SK-N-SH treated with all-trans-retinoic acid at 6 μM for 48 hours (cell line): ENCODE measurements at regions not wholly inside any gene's neighbourhood (a gene's known extent, or its start where the extent isn't known, plus 50 kb on each side); places are given as distances from the start of the nearest gene placed in this dataset.

Experiments used
- ATAC-seq: fragments of 200-7000 bp; cut with Tn5 transposase; 3 replicates; pipeline ENCODE4 v1.9.1; 2020; ENCODE audit warnings: mild to moderate bottlenecking, moderate library complexity
- BACH2 ChIP-seq: fragments of 250-450 bp; sonication (Bioruptor Pico); IDR thresholded peaks from 2 replicates; pipeline ENCODE4 v1.9.0; 2021; ENCODE audit warnings: mild to moderate bottlenecking, borderline replicate concordance
- CSDC2 ChIP-seq: fragments of 250-450 bp; sonication (Bioruptor Pico); IDR thresholded peaks from 2 replicates; pipeline ENCODE4 v1.5.0; 2020; ENCODE audit warnings: mild to moderate bottlenecking, moderate library complexity
- ESRRG ChIP-seq: fragments of 250-450 bp; sonication (Bioruptor Pico); IDR thresholded peaks from 2 replicates; pipeline ENCODE4 v1.6.1; 2021; ENCODE audit warnings: mild to moderate bottlenecking
- GLIS3 ChIP-seq: fragments of 250-450 bp; sonication (Bioruptor Pico); IDR thresholded peaks from 2 replicates; pipeline ENCODE4 v1.5.0; 2020; ENCODE audit warnings: mild to moderate bottlenecking, moderate library complexity
- ISL1 ChIP-seq: fragments of 250-450 bp; sonication (Bioruptor Pico); IDR thresholded peaks from 2 replicates; pipeline ENCODE4 v2.1.2; 2022; ENCODE audit warnings: mild to moderate bottlenecking, moderate library complexity
- OSR1 ChIP-seq: fragments of 250-450 bp; sonication (Bioruptor Pico); IDR thresholded peaks from 2 replicates; pipeline ENCODE4 v1.8.0; 2022; ENCODE audit warnings: moderate library complexity, mild to moderate bottlenecking, inconsistent platforms
- PPARA ChIP-seq: fragments of 250-450 bp; sonication (Bioruptor Pico); IDR thresholded peaks from 2 replicates; pipeline ENCODE4 v1.5.0; 2020; ENCODE audit warnings: mild to moderate bottlenecking, borderline replicate concordance
- RARB ChIP-seq: fragments of 250-450 bp; sonication (Bioruptor Pico); IDR thresholded peaks from 2 replicates; pipeline ENCODE4 v1.8.0; 2021; ENCODE audit warnings: mild to moderate bottlenecking, moderate library complexity
- SNAI2 ChIP-seq: fragments of 250-450 bp; sonication (Bioruptor Pico); IDR thresholded peaks from 2 replicates; pipeline ENCODE4 v1.5.0; 2020; ENCODE audit warnings: mild to moderate bottlenecking, moderate library complexity
- TCF4 ChIP-seq: fragments of 250-450 bp; sonication (Bioruptor Pico); IDR thresholded peaks from 2 replicates; pipeline ENCODE4 v1.8.0; 2021; ENCODE audit warnings: mild to moderate bottlenecking, moderate library complexity, borderline replicate concordance
- ZC3H10 ChIP-seq: fragments of 250-450 bp; sonication (Bioruptor Pico); IDR thresholded peaks from 2 replicates; pipeline ENCODE4 v1.5.1; 2021; ENCODE audit warnings: mild to moderate bottlenecking, moderate library complexity
- ZFP3 ChIP-seq: fragments of 250-450 bp; sonication (Bioruptor Pico); IDR thresholded peaks from 2 replicates; pipeline ENCODE4 v1.5.0; 2020; ENCODE audit warnings: mild to moderate bottlenecking, moderate library complexity
- ZFP30 ChIP-seq: fragments of 450-650 bp; formaldehyde crosslinking; IDR thresholded peaks from 2 replicates; pipeline ENCODE4 v1.5.0; 2022; ENCODE audit warnings: mild to moderate bottlenecking, moderate library complexity
- ZNF8 ChIP-seq: fragments of 450-650 bp; formaldehyde crosslinking; IDR thresholded peaks from 2 replicates; pipeline ENCODE4 v1.5.0; 2020; ENCODE audit warnings: mild to moderate bottlenecking, moderate library complexity
- TF ChIP-seq, protein P1 (sequence below): fragments of 250-450 bp; sonication (Bioruptor Pico); IDR thresholded peaks from 2 replicates; pipeline ENCODE4 v1.5.0; 2020; ENCODE audit warnings: mild to moderate bottlenecking, moderate library complexity
- TF ChIP-seq, protein P2 (sequence below): fragments of 250-450 bp; sonication (Bioruptor Pico); IDR thresholded peaks from 2 replicates; pipeline ENCODE4 v1.8.0; 2021; ENCODE audit warnings: low read depth, mild to moderate bottlenecking, moderate library complexity, borderline replicate concordance
- TF ChIP-seq, protein P3 (sequence below): fragments of 250-450 bp; sonication (Bioruptor Pico); IDR thresholded peaks from 2 replicates; pipeline ENCODE4 v1.5.1; 2021; ENCODE audit warnings: mild to moderate bottlenecking, moderate library complexity
- TF ChIP-seq, protein P4 (sequence below): fragments of 250-450 bp; sonication (Bioruptor Pico); IDR thresholded peaks from 2 replicates; pipeline ENCODE4 v1.8.0; 2020; ENCODE audit warnings: mild to moderate bottlenecking, moderate library complexity, borderline replicate concordance
- TF ChIP-seq, protein P5 (sequence below): fragments of 250-450 bp; sonication (Bioruptor Pico); IDR thresholded peaks from 2 replicates; pipeline ENCODE4 v1.5.1; 2020; ENCODE audit warnings: low read depth, mild to moderate bottlenecking, moderate library complexity

DNA sequence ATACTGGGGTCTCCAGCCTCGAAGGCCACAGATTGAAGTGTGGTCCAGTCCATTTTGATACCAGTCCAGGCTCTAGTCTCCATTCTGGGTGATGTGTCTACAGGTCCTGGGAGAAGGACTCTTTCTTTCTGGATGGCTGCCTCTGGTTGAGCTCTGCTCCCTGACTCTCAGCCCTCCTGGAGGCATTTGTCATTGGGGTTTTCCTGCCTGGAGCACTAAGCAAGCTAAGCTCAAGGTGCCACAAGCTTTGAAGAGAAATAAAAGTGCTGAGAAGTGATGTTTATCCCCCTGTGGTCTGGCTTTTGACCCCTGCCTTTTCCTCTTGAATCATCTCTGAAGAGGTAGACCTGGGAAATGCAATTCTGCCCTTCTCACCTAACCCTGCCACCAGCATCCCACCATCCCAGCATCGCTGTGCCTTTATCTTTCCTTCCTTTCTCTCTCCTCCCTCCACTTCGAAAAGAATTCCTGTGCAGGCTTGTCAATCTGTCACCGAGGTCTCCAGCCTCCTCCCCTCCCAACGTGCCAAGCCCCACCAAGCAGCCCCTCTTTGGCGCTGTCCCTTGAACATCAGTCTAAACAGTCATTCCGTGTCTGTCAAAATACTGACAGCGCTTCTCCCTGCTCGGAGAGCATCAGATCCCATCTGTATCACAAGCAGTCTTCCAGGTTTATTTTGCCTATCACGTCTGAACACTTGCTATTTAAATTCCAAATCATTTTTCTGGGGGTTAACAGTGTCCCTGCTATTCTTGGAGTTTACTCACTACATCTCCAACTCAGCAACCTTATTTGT, 334.6 kb upstream of the SLC14A2 start:
- no peak for ATAC-seq
- TF ChIP-seq BACH2 (CRISPR knock-in tag) = no peak
- no peak for TF ChIP-seq ZFP3 (CRISPR knock-in tag)
- TF ChIP-seq, protein P1, sequence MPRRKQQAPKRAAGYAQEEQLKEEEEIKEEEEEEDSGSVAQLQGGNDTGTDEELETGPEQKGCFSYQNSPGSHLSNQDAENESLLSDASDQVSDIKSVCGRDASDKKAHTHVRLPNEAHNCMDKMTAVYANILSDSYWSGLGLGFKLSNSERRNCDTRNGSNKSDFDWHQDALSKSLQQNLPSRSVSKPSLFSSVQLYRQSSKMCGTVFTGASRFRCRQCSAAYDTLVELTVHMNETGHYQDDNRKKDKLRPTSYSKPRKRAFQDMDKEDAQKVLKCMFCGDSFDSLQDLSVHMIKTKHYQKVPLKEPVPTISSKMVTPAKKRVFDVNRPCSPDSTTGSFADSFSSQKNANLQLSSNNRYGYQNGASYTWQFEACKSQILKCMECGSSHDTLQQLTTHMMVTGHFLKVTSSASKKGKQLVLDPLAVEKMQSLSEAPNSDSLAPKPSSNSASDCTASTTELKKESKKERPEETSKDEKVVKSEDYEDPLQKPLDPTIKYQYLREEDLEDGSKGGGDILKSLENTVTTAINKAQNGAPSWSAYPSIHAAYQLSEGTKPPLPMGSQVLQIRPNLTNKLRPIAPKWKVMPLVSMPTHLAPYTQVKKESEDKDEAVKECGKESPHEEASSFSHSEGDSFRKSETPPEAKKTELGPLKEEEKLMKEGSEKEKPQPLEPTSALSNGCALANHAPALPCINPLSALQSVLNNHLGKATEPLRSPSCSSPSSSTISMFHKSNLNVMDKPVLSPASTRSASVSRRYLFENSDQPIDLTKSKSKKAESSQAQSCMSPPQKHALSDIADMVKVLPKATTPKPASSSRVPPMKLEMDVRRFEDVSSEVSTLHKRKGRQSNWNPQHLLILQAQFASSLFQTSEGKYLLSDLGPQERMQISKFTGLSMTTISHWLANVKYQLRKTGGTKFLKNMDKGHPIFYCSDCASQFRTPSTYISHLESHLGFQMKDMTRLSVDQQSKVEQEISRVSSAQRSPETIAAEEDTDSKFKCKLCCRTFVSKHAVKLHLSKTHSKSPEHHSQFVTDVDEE = no peak
- no peak for TF ChIP-seq CSDC2 (CRISPR knock-in tag)
- no peak for TF ChIP-seq OSR1
- no peak for TF ChIP-seq ZFP30 (CRISPR knock-in tag)
- no peak for TF ChIP-seq ZNF8
- TF ChIP-seq, protein P2, sequence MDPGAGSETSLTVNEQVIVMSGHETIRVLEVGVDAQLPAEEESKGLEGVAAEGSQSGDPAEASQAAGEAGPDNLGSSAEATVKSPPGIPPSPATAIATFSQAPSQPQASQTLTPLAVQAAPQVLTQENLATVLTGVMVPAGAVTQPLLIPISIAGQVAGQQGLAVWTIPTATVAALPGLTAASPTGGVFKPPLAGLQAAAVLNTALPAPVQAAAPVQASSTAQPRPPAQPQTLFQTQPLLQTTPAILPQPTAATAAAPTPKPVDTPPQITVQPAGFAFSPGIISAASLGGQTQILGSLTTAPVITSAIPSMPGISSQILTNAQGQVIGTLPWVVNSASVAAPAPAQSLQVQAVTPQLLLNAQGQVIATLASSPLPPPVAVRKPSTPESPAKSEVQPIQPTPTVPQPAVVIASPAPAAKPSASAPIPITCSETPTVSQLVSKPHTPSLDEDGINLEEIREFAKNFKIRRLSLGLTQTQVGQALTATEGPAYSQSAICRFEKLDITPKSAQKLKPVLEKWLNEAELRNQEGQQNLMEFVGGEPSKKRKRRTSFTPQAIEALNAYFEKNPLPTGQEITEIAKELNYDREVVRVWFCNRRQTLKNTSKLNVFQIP = no peak
- TF ChIP-seq TCF4 (CRISPR knock-in tag) = no peak
- TF ChIP-seq ZC3H10 (CRISPR knock-in tag) = no peak
- no peak for TF ChIP-seq ESRRG
- TF ChIP-seq RARB (CRISPR knock-in tag) = no peak
- TF ChIP-seq, protein P3, sequence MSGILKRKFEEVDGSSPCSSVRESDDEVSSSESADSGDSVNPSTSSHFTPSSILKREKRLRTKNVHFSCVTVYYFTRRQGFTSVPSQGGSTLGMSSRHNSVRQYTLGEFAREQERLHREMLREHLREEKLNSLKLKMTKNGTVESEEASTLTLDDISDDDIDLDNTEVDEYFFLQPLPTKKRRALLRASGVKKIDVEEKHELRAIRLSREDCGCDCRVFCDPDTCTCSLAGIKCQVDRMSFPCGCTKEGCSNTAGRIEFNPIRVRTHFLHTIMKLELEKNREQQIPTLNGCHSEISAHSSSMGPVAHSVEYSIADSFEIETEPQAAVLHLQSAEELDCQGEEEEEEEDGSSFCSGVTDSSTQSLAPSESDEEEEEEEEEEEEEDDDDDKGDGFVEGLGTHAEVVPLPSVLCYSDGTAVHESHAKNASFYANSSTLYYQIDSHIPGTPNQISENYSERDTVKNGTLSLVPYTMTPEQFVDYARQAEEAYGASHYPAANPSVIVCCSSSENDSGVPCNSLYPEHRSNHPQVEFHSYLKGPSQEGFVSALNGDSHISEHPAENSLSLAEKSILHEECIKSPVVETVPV (CRISPR knock-in tag) = no peak
- no peak for TF ChIP-seq GLIS3 (CRISPR knock-in tag)
- TF ChIP-seq, protein P4, sequence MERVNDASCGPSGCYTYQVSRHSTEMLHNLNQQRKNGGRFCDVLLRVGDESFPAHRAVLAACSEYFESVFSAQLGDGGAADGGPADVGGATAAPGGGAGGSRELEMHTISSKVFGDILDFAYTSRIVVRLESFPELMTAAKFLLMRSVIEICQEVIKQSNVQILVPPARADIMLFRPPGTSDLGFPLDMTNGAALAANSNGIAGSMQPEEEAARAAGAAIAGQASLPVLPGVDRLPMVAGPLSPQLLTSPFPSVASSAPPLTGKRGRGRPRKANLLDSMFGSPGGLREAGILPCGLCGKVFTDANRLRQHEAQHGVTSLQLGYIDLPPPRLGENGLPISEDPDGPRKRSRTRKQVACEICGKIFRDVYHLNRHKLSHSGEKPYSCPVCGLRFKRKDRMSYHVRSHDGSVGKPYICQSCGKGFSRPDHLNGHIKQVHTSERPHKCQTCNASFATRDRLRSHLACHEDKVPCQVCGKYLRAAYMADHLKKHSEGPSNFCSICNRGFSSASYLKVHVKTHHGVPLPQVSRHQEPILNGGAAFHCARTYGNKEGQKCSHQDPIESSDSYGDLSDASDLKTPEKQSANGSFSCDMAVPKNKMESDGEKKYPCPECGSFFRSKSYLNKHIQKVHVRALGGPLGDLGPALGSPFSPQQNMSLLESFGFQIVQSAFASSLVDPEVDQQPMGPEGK (CRISPR knock-in tag) = no peak
- TF ChIP-seq SNAI2 = no peak
- TF ChIP-seq, all 23 proteins: peak for 0

DNA sequence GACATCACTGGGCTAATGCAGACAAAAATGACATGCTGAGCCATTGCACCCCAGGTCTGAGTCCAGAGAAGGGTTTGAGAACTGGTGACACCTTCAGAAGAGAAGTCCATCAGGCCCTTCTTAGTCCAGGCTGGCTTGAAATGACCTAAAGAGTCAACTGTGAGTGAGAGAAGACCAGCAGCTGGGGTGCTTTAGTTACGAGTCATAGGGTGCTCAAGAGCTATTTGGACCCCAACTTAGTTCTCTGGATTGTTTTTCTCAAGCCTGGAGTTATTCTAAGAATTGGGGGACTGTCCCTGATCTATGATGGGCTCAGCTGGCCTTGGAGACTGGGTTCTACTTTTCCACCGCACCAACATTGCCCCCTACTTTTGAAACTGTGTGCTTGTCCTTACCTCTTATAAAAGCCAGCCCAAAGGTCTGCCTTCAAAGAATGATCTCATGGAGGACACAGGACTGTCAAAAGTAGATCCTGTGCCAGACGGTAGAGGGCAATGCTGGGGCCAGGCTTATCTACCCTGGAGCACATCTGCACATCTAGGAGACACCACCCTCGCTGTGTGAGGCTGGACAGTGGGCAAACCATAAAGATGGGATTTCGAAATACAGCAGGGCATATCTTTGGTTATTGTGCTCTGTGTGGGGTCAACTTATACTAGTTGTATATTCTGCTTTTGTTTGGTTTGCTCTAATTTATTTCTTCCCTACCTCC, 333.0 kb upstream of the SLC14A2 start:
- TF ChIP-seq SNAI2 (no peak), ISL1 (no peak), ESRRG (no peak), ZFP3 (CRISPR knock-in tag) (no peak), RARB (CRISPR knock-in tag) (no peak), PPARA (CRISPR knock-in tag) (no peak)
- TF ChIP-seq, protein P2 = no peak
- TF ChIP-seq, protein P1 = no peak
- TF ChIP-seq, protein P5, sequence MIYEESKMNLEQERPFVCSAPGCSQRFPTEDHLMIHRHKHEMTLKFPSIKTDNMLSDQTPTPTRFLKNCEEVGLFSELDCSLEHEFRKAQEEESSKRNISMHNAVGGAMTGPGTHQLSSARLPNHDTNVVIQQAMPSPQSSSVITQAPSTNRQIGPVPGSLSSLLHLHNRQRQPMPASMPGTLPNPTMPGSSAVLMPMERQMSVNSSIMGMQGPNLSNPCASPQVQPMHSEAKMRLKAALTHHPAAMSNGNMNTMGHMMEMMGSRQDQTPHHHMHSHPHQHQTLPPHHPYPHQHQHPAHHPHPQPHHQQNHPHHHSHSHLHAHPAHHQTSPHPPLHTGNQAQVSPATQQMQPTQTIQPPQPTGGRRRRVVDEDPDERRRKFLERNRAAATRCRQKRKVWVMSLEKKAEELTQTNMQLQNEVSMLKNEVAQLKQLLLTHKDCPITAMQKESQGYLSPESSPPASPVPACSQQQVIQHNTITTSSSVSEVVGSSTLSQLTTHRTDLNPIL (CRISPR knock-in tag) = no peak
- no peak for ATAC-seq
